WERI-Rb-1 (cell line): ENCODE measurements at regions not wholly inside any gene's neighbourhood (a gene's known extent, or its start where the extent isn't known, plus 50 kb on each side); places are given as distances from the start of the nearest gene placed in this dataset.
A peak's percentile ranks its signal among the peaks of the same experiment; 100 is the strongest.

Experiments
- DNase-seq: peaks from one replicate; pipeline ENCODE4 v3.0.0-alpha.2; 2020
- H3K27ac ChIP-seq: fragments of 250-450 bp; sonication (Bioruptor Pico); 2 replicates; pipeline ENCODE4 v1.5.1; 2020; ENCODE audit warnings: mild to moderate bottlenecking, moderate library complexity
- H3K27me3 ChIP-seq: fragments of 250-450 bp; sonication (Bioruptor Pico); 2 replicates; pipeline ENCODE4 v1.5.1; 2021; ENCODE audit warnings: mild to moderate bottlenecking, low read depth, moderate library complexity; ENCODE audit not compliant: insufficient read depth, severe bottlenecking
- H3K36me3 ChIP-seq: fragments of 250-450 bp; sonication (Bioruptor Pico); 2 replicates; pipeline ENCODE4 v1.5.1; 2020; ENCODE audit warnings: mild to moderate bottlenecking, moderate library complexity
- H3K4me3 ChIP-seq: 2 replicates; pipeline ENCODE4 v1.5.1; 2011; ENCODE audit warnings: low read depth, mild to moderate bottlenecking, control low read depth, low read length
- H3K9me3 ChIP-seq: fragments of 250-450 bp; sonication (Bioruptor Pico); 2 replicates; pipeline ENCODE4 v1.5.1; 2021; ENCODE audit warnings: mild to moderate bottlenecking, moderate library complexity; ENCODE audit not compliant: severe bottlenecking
- CTCF ChIP-seq: IDR thresholded peaks from 2 replicates; pipeline ENCODE4 v1.5.1; 2011; ENCODE audit warnings: low read depth, mild to moderate bottlenecking, control low read depth, inconsistent platforms, low read length

GRCh38 chr5:4901305-4901811 is 238.8 kb upstream of the ADAMTS16 start:
- no peak for TF ChIP-seq CTCF

GRCh38 chr5:4901924-4902323 is 238.2 kb upstream of the ADAMTS16 start:
- Histone ChIP-seq H3K36me3 (no peaks in the 10 kb centered on the region), H3K27ac (no peak overlapping the region), H3K27me3 (peaks cover 93% of the 10 kb centered on the region), H3K4me3 (no peak overlapping the region), H3K9me3 (no peaks in the 10 kb centered on the region)
- no peak for DNase-seq
- no peak for TF ChIP-seq CTCF

More at GRCh38 chr5:4901305-4901811, 238.8 kb upstream of the ADAMTS16 start:
- Histone ChIP-seq H3K36me3 (no peaks in the 10 kb centered on the region), H3K27ac (no peak overlapping the region), H3K27me3 (peaks cover 92% of the 10 kb centered on the region), H3K4me3 (no peak overlapping the region), H3K9me3 (no peaks in the 10 kb centered on the region)
- no peak for DNase-seq

- no peak for DNase-seq
- Histone ChIP-seq H3K27ac (no peak overlapping the region), H3K9me3 (no peaks in the 10 kb centered on the region), H3K4me3 (no peak overlapping the region), H3K27me3 (peaks cover 97% of the 10 kb centered on the region), H3K36me3 (no peaks in the 10 kb centered on the region)
- TF ChIP-seq CTCF: peak; percentile 29; the same call in 1 of the 2 replicates
Measured at GRCh38 chr5:4905674-4906520, 234.2 kb upstream of the ADAMTS16 start.

- no peak overlapping the region for H3K4me3 ChIP-seq
- no peaks in the 10 kb centered on the region for H3K36me3 ChIP-seq
- no peak for DNase-seq
- no peaks in the 10 kb centered on the region for H3K9me3 ChIP-seq
- no peak for TF ChIP-seq CTCF
- H3K27me3 ChIP-seq: peaks cover 99% of the 10 kb centered on the region
- H3K27ac ChIP-seq: no peak overlapping the region
Measured at GRCh38 chr5:4906786-4907185, 233.3 kb upstream of the ADAMTS16 start.

- no peak for TF ChIP-seq CTCF
- Histone ChIP-seq H3K27ac (no peak overlapping the region), H3K27me3 (peaks cover 99% of the 10 kb centered on the region), H3K9me3 (no peaks in the 10 kb centered on the region), H3K36me3 (no peaks in the 10 kb centered on the region), H3K4me3 (no peak overlapping the region)
- DNase-seq: no peak
Measured at GRCh38 chr5:4907571-4907970, 232.6 kb upstream of the ADAMTS16 start.
